GM18511 (cell line): ENCODE measurements at regions not wholly inside any gene's neighbourhood (a gene's known extent, or its start where the extent isn't known, plus 50 kb on each side); places are given as distances from the start of the nearest gene placed in this dataset.

Source experiments
- ATAC-seq: cut with Tn5 transposase; IDR thresholded peaks from one replicate; pipeline ENCODE4 v1.9.1; 2021; ENCODE audit warnings: mild to moderate bottlenecking, moderate library complexity; ENCODE audit not compliant: unreplicated experiment

- no peak for ATAC-seq
These were observed 68.1 kb downstream of the HTR5A start for GRCh38 chr7:155138204-155138603.

GRCh38 chr7:155141562-155141961 is 71.4 kb downstream of the HTR5A start:
- ATAC-seq, result no peak

- no peak for ATAC-seq
These were observed 73.3 kb downstream of the HTR5A start for GRCh38 chr7:155143381-155143780.

GRCh38 chr7:155144371-155144770 is 74.2 kb downstream of the HTR5A start:
- no peak for ATAC-seq

- no peak for ATAC-seq
These were observed 75.5 kb downstream of the HTR5A start for GRCh38 chr7:155145477-155146255.

GRCh38 chr7:155147172-155147571 is 77.0 kb downstream of the HTR5A start:
- no peak for ATAC-seq

GRCh38 chr7:155147624-155148023 is 77.5 kb downstream of the HTR5A start:
- no peak for ATAC-seq

- ATAC-seq, result no peak
These were observed 83.6 kb downstream of the HTR5A start for GRCh38 chr7:155153676-155154075.

GRCh38 chr7:155154586-155154985 is 84.5 kb downstream of the HTR5A start:
- ATAC-seq, result no peak

- no peak for ATAC-seq
These were observed 91.6 kb downstream of the HTR5A start for GRCh38 chr7:155161690-155162089.

GRCh38 chr7:155162422-155162821 is 92.3 kb downstream of the HTR5A start:
- ATAC-seq, result no peak

GRCh38 chr7:155163696-155164095 is 93.6 kb downstream of the HTR5A start:
- ATAC-seq, result no peak

- no peak for ATAC-seq
These were observed 94.2 kb downstream of the HTR5A start for GRCh38 chr7:155164316-155164715.

GRCh38 chr7:155166108-155166507 is 96.0 kb downstream of the HTR5A start:
- ATAC-seq, result no peak

GRCh38 chr7:155166673-155167370 is 96.7 kb downstream of the HTR5A start:
- ATAC-seq, result no peak

- no peak for ATAC-seq
These were observed 97.7 kb downstream of the HTR5A start for GRCh38 chr7:155167706-155168365.

- no peak for ATAC-seq
These were observed 98.7 kb downstream of the HTR5A start for GRCh38 chr7:155168597-155169480.

GRCh38 chr7:155169498-155170065 is 99.5 kb downstream of the HTR5A start:
- no peak for ATAC-seq

GRCh38 chr7:155170331-155170730 is 100.2 kb downstream of the HTR5A start:
- ATAC-seq, result no peak

GRCh38 chr7:155172141-155172540 is 102.0 kb downstream of the HTR5A start:
- no peak for ATAC-seq

- no peak for ATAC-seq
These were observed 103.8 kb downstream of the HTR5A start for GRCh38 chr7:155173905-155174304.
